PC-9 (cell line): ENCODE measurements at regions not wholly inside any gene's neighbourhood (a gene's known extent, or its start where the extent isn't known, plus 50 kb on each side); places are given as distances from the start of the nearest gene placed in this dataset.
"Not testable (repeated sequence)": the region's sequence is repeated elsewhere in the genome, so short reads cannot be mapped to it uniquely, and the experiment has no call there.

ENCODE experiments used
- BruUV-seq: library from RNA; stranded (reverse); fragments of 400-500 nt; replicated peaks from 2 replicates; lab custom pipeline; 2021; lab: Mats Ljungman, UMichigan
- CTCF ChIA-PET: fragments of 300-600 bp; sonication (Branson Sonifier 250); formaldehyde crosslinking; loops from one replicate; lab custom pipeline; 2022; ENCODE audit warnings: antibody characterized with exemption; lab: Charles Lee
- POLR2A ChIA-PET: fragments of 300-600 bp; sonication (Branson Sonifier 250); formaldehyde crosslinking; loops from one replicate; lab custom pipeline; 2022; ENCODE audit warnings: antibody characterized with exemption; ENCODE audit not compliant: unreplicated experiment; lab: Charles Lee
- DNase-seq, 2 experiments: peaks; one replicate each; pipeline versions ENCODE4 v3.0.0 to v3.0.0-alpha.2; 2015 to 2022; ENCODE audit warnings: mixed read lengths in 1 of 2
- H2AFZ ChIP-seq: fragments of 200-600 bp; sonication (generic); 2 replicates; pipeline ENCODE4 v1.8.1; 2017; ENCODE audit warnings: antibody characterized with exemption
- H3F3A ChIP-seq: fragments of 200-600 bp; sonication (generic); 2 replicates; pipeline ENCODE4 v1.8.1; 2017; ENCODE audit warnings: antibody characterized with exemption, mild to moderate bottlenecking, low read depth; ENCODE audit not compliant: insufficient read depth
- H3K27ac ChIP-seq: fragments of 200-600 bp; sonication (generic); 2 replicates; pipeline ENCODE4 v1.6.1; 2016; ENCODE audit warnings: mixed run types
- H3K27me3 ChIP-seq: fragments of 200-600 bp; sonication (generic); 2 replicates; pipeline ENCODE4 v1.6.1; 2016; ENCODE audit warnings: low read depth, mixed run types; ENCODE audit not compliant: insufficient read depth
- H3K36me3 ChIP-seq: fragments of 200-600 bp; sonication (generic); 2 replicates; pipeline ENCODE4 v1.6.1; 2016; ENCODE audit warnings: low read depth, mixed run types
- H3K4me1 ChIP-seq: fragments of 200-600 bp; sonication (generic); replicated peaks from 2 replicates; pipeline ENCODE4 v1.6.1; 2016; ENCODE audit warnings: mixed run types; ENCODE audit not compliant: insufficient read depth
- H3K4me2 ChIP-seq: fragments of 200-600 bp; sonication (generic); 2 replicates; pipeline ENCODE4 v1.6.1; 2017; ENCODE audit warnings: mixed run types
- H3K4me3 ChIP-seq: fragments of 200-600 bp; sonication (generic); 2 replicates; pipeline ENCODE4 v1.6.1; 2016; ENCODE audit warnings: mixed run types
- H3K79me2 ChIP-seq: fragments of 200-600 bp; sonication (generic); 2 replicates; pipeline ENCODE4 v1.6.1; 2017; ENCODE audit warnings: low read depth, mixed run types
- H3K9me2 ChIP-seq: fragments of 200-600 bp; sonication (generic); 2 replicates; pipeline ENCODE4 v1.8.1; 2017; ENCODE audit warnings: mild to moderate bottlenecking; ENCODE audit not compliant: insufficient read depth
- H3K9me3 ChIP-seq: fragments of 200-600 bp; sonication (generic); 2 replicates; pipeline ENCODE4 v1.8.1; 2016; ENCODE audit warnings: low read depth; ENCODE audit not compliant: insufficient read depth
- H4K20me1 ChIP-seq: fragments of 200-600 bp; sonication (generic); 2 replicates; pipeline ENCODE4 v1.8.1; 2017; ENCODE audit not compliant: insufficient read depth
- EZH2 ChIP-seq: fragments of 200-600 bp; sonication (generic); IDR thresholded peaks from 2 replicates; pipeline ENCODE4 v1.8.0; 2017; ENCODE audit warnings: antibody characterized with exemption, low read depth
- intact Hi-C: fragments of 100-400 bp; cut with micrococcal nuclease; formaldehyde crosslinking; loops from one replicate; pipeline ENCODE4 v1.10.0; 2022; ENCODE audit not compliant: unreplicated experiment
- TF ChIP-seq, protein P1 (sequence below): fragments of 200-600 bp; sonication (generic); conservative IDR thresholded peaks from 2 replicates; pipeline ENCODE4 v1.6.1; 2017; ENCODE audit warnings: mixed run types, antibody characterized with exemption, mild to moderate bottlenecking, moderate library complexity

DNA sequence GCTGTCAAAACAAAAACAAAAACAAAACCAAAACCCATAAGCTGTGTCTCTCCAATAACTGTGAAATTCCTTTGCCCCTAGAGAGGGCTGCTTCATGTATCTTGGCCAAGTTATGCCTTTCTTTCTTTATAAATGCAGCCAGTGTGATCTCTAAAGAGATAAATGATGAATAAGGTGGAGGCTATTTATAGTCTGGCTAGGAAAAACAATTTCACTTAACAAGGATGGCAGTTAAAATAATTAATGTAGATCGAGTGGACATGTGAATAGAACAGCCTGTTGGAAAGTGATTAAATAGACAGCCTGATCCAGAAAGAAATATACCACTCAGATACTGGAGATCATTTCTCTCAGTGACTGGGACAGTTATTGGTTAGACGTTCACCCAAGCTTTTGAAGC, 1666.9 kb upstream of the CELF4 start:
- ChIA-PET CTCF (no interaction called here), POLR2A (no interaction called here)
- no peak overlapping the region for H3K27ac ChIP-seq
- no peaks in the 10 kb centered on the region for H3K27me3 ChIP-seq
- no peaks in the 10 kb centered on the region for H3K36me3 ChIP-seq
- TF ChIP-seq, protein P1, sequence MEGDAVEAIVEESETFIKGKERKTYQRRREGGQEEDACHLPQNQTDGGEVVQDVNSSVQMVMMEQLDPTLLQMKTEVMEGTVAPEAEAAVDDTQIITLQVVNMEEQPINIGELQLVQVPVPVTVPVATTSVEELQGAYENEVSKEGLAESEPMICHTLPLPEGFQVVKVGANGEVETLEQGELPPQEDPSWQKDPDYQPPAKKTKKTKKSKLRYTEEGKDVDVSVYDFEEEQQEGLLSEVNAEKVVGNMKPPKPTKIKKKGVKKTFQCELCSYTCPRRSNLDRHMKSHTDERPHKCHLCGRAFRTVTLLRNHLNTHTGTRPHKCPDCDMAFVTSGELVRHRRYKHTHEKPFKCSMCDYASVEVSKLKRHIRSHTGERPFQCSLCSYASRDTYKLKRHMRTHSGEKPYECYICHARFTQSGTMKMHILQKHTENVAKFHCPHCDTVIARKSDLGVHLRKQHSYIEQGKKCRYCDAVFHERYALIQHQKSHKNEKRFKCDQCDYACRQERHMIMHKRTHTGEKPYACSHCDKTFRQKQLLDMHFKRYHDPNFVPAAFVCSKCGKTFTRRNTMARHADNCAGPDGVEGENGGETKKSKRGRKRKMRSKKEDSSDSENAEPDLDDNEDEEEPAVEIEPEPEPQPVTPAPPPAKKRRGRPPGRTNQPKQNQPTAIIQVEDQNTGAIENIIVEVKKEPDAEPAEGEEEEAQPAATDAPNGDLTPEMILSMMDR, result no peak
- no peak for TF ChIP-seq EZH2
- no peaks in the 10 kb centered on the region for H3K4me1 ChIP-seq
- DNase-seq, result no peak
- no TSS peak for BruUV-seq
- H3K9me3 ChIP-seq, result no peaks in the 10 kb centered on the region
- no peaks in the 10 kb centered on the region for H3K79me2 ChIP-seq
- H3K4me2 ChIP-seq, result no peak overlapping the region
- no peaks in the 10 kb centered on the region for H3F3A ChIP-seq
- intact Hi-C loops, result no loop called here
- H4K20me1 ChIP-seq, result no peaks in the 10 kb centered on the region
- H3K9me2 ChIP-seq, result no peaks in the 10 kb centered on the region
- no peak overlapping the region for H2AFZ ChIP-seq
- no peak overlapping the region for H3K4me3 ChIP-seq

DNA sequence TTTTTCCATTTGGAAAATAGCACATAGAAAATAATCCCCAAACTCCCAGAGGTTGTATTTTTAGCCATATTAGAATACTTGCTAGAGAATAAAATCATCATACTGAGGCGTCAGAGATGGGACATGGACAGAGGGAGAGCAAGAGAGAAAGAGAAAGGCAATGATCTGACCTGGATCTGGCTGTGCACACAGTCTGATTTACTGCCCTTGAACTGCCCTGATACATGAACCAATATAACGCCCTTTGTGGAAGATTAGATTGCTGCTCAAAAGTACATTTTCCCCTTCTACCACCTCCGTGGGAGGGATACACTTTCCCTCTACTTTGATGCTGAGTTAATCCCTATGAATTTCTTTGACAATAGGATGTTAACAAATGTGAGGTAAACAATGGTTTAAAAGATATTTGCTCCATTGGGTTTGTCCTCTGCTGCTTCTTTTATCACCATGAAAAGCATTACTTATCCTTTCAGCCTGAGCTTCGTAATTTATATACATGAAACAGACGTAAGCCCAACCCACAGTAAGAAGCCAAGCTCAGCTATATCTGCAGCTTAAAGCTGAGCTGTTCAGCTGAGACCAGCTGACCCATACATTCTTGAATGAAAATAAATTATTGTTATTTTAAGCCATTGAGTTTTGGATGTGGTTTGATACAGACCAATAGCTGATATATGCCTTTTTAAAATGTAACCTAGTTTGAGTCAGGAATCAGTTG, 1664.6 kb upstream of the CELF4 start:
- H2AFZ ChIP-seq, result no peak overlapping the region
- H3K4me3 ChIP-seq, result no peak overlapping the region
- POLR2A ChIA-PET, result no interaction called here
- H3K27ac ChIP-seq, result no peak overlapping the region
- intact Hi-C loops, result no loop called here
- no peaks in the 10 kb centered on the region for H3K9me3 ChIP-seq
- no peaks in the 10 kb centered on the region for H3K79me2 ChIP-seq
- no peaks in the 10 kb centered on the region for H4K20me1 ChIP-seq
- BruUV-seq, result no TSS peak
- H3K36me3 ChIP-seq, result no peaks in the 10 kb centered on the region
- H3K9me2 ChIP-seq, result no peaks in the 10 kb centered on the region
- DNase-seq, result no peak
- CTCF ChIA-PET, result no interaction called here
- H3K4me1 ChIP-seq, result no peaks in the 10 kb centered on the region
- TF ChIP-seq, protein P1, result no peak
- TF ChIP-seq EZH2, result no peak
- no peak overlapping the region for H3K4me2 ChIP-seq
- H3K27me3 ChIP-seq, result no peaks in the 10 kb centered on the region
- no peaks in the 10 kb centered on the region for H3F3A ChIP-seq

DNA sequence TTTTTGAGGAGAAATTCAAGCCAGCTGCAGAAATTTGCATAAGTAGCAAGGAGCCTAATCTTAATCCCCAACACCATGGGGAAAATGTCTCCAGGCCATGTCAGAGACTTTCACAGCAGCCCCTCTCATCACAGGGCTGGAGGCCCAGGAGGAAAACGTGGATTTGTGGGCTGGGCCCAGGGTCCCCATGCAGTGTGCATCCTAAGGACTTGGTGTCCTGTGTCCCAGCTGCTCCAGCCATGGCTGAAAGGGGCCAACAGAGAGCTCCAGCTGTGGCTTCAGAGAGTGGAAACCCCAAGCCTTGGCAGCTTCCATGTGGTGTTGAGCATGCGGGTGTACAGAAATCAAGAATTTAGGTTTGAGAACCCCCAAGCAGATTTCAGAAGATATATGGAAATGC, 1662.2 kb upstream of the CELF4 start:
- H3K4me3 ChIP-seq, H3K9me3 ChIP-seq, H4K20me1 ChIP-seq, POLR2A ChIA-PET, H3K4me2 ChIP-seq, H3K36me3 ChIP-seq, H3K4me1 ChIP-seq, DNase-seq, H3K27ac ChIP-seq, CTCF ChIA-PET, H3K27me3 ChIP-seq, H3K79me2 ChIP-seq, H2AFZ ChIP-seq, BruUV-seq, H3K9me2 ChIP-seq, intact Hi-C loops, H3F3A ChIP-seq: not testable (repeated sequence)

DNA sequence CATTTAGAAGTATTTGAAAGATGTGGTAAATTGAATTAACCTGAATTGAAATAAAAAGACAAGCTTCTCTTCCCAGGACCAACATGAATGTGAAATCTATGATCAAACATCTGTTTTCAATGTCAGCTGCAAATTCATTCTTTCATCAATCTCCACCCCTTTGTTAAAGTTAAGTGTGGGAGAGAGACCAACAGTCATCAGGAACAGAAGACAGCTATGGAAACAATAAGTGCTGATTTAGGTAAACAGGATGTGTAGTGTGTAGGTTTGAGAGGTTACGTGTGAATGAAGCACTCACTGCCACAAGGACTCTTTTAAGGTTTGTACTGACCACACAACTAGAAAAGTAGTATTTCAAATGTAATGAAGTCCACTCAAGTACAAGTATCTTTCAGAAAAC, 1659.8 kb upstream of the CELF4 start:
- no peak for TF ChIP-seq EZH2
- no peaks in the 10 kb centered on the region for H3K9me2 ChIP-seq
- DNase-seq, result no peak
- H3K27me3 ChIP-seq, result no peaks in the 10 kb centered on the region
- no peaks in the 10 kb centered on the region for H3K9me3 ChIP-seq
- no peaks in the 10 kb centered on the region for H3K36me3 ChIP-seq
- intact Hi-C loops, result no loop called here
- H3K27ac ChIP-seq, result no peak overlapping the region
- no peaks in the 10 kb centered on the region for H3K79me2 ChIP-seq
- CTCF ChIA-PET, result no interaction called here
- H3K4me3 ChIP-seq, result no peak overlapping the region
- H3F3A ChIP-seq, result no peaks in the 10 kb centered on the region
- H3K4me1 ChIP-seq, result no peaks in the 10 kb centered on the region
- H4K20me1 ChIP-seq, result no peaks in the 10 kb centered on the region
- no peak overlapping the region for H2AFZ ChIP-seq
- H3K4me2 ChIP-seq, result no peak overlapping the region
- no TSS peak for BruUV-seq
- POLR2A ChIA-PET, result no interaction called here
